ENCODE measurements at regions not wholly inside any gene's neighbourhood (a gene's known extent, or its start where the extent isn't known, plus 50 kb on each side); places are given as distances from the start of the nearest gene placed in this dataset.

- DNase-seq (ENCODE audit: low read depth), result no peak
Observed at GRCh38 chr5:61652916-61653315, 320.9 kb downstream of the ZSWIM6 start.

GRCh38 chr5:61653807-61654580, 321.9 kb downstream of the ZSWIM6 start:
- no peak for DNase-seq (ENCODE audit: low read depth)

- no peak for DNase-seq (ENCODE audit: low read depth)
Observed at GRCh38 chr5:61654876-61655275, 322.8 kb downstream of the ZSWIM6 start.

- no peak for DNase-seq (ENCODE audit: low read depth)
Observed at GRCh38 chr5:61657010-61657409, 325.0 kb downstream of the ZSWIM6 start.

- DNase-seq (ENCODE audit: low read depth), result no peak
Observed at GRCh38 chr5:61657686-61658085, 325.6 kb downstream of the ZSWIM6 start.

- DNase-seq (ENCODE audit: low read depth), result peak; percentile 5
Observed at GRCh38 chr5:61658592-61659008, 326.5 kb downstream of the ZSWIM6 start.

GRCh38 chr5:61659221-61659696, 327.2 kb downstream of the ZSWIM6 start:
- DNase-seq (ENCODE audit: low read depth), result no peak

GRCh38 chr5:61662670-61663069, 330.6 kb downstream of the ZSWIM6 start:
- DNase-seq (ENCODE audit: low read depth), result no peak

- no peak for DNase-seq (ENCODE audit: low read depth)
Observed at GRCh38 chr5:61666064-61666621, 334.1 kb downstream of the ZSWIM6 start.

GRCh38 chr5:61667525-61668218, 335.6 kb downstream of the ZSWIM6 start:
- no peak for DNase-seq (ENCODE audit: low read depth)

GRCh38 chr5:61669531-61669930, 337.5 kb downstream of the ZSWIM6 start:
- no peak for DNase-seq (ENCODE audit: low read depth)

GRCh38 chr5:61670941-61671340, 338.9 kb downstream of the ZSWIM6 start:
- DNase-seq (ENCODE audit: low read depth), result no peak

GRCh38 chr5:61673007-61673735, 341.1 kb downstream of the ZSWIM6 start:
- no peak for DNase-seq (ENCODE audit: low read depth)

- no peak for DNase-seq (ENCODE audit: low read depth)
Observed at GRCh38 chr5:61674378-61674777, 342.3 kb downstream of the ZSWIM6 start.

GRCh38 chr5:61675015-61675692, 343.1 kb downstream of the ZSWIM6 start:
- no peak for DNase-seq (ENCODE audit: low read depth)

- no peak for DNase-seq (ENCODE audit: low read depth)
Observed at GRCh38 chr5:61677220-61677619, 345.2 kb downstream of the ZSWIM6 start.

GRCh38 chr5:61678966-61679365, 346.9 kb downstream of the ZSWIM6 start:
- no peak for DNase-seq (ENCODE audit: low read depth)

- no peak for DNase-seq (ENCODE audit: low read depth)
Observed at GRCh38 chr5:61679562-61679961, 347.5 kb downstream of the ZSWIM6 start.

GRCh38 chr5:61680247-61680646, 348.2 kb downstream of the ZSWIM6 start:
- DNase-seq (ENCODE audit: low read depth), result no peak

- no peak for DNase-seq (ENCODE audit: low read depth)
Observed at GRCh38 chr5:61683148-61683547, 351.1 kb downstream of the ZSWIM6 start.

- DNase-seq (ENCODE audit: low read depth), result no peak
Observed at GRCh38 chr5:61683926-61684325, 351.9 kb downstream of the ZSWIM6 start.

Measured in GM04503 (cell line).